ENCODE measurements at regions not wholly inside any gene's neighbourhood (a gene's known extent, or its start where the extent isn't known, plus 50 kb on each side); places are given as distances from the start of the nearest gene placed in this dataset.

GRCh38 chr3:5510300-5510699 lies 322.8 kb downstream of the EDEM1 start:
- Histone ChIP-seq H3K36me3 (replicated peaks) (no peaks in the 10 kb centered on the region), H3K27me3 (replicated peaks) (no peaks in the 10 kb centered on the region), H3K4me3 (ENCODE audit: low read depth, low read length) (no peak overlapping the region), H3K27ac (no peak overlapping the region)
- TF ChIP-seq, protein P1, sequence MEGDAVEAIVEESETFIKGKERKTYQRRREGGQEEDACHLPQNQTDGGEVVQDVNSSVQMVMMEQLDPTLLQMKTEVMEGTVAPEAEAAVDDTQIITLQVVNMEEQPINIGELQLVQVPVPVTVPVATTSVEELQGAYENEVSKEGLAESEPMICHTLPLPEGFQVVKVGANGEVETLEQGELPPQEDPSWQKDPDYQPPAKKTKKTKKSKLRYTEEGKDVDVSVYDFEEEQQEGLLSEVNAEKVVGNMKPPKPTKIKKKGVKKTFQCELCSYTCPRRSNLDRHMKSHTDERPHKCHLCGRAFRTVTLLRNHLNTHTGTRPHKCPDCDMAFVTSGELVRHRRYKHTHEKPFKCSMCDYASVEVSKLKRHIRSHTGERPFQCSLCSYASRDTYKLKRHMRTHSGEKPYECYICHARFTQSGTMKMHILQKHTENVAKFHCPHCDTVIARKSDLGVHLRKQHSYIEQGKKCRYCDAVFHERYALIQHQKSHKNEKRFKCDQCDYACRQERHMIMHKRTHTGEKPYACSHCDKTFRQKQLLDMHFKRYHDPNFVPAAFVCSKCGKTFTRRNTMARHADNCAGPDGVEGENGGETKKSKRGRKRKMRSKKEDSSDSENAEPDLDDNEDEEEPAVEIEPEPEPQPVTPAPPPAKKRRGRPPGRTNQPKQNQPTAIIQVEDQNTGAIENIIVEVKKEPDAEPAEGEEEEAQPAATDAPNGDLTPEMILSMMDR (IDR thresholded peaks at IDR 0.05; ENCODE audit: low read depth, low read length, missing control alignments) = no peak
- no peak for DNase-seq
- in situ Hi-C loops (cut with HindIII; ENCODE audit: low pct_ligation_motif_present, low sequenced_read_pairs) = no loop called here

DNA sequence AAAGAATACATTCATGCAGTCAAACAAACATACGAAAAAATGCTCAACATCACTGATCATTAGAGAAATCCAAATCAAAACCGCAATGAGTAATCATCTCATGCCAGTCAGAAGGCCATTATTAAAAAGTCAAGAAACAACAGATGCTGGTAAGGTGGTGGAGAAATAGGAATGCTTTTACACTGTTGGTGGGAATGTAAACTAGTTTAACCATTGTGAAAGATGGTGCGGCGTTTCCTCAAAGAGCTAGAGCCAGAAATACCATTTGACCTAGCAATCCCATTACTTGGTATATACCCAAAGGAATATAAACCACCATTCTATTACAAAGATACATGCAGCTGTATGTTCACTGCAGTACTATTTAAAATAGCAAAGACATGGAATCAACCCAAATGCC lies 330.4 kb downstream of the EDEM1 start:
- Histone ChIP-seq H3K4me3 (ENCODE audit: low read depth, low read length) (no peak overlapping the region), H3K27me3 (replicated peaks) (no peaks in the 10 kb centered on the region), H3K36me3 (replicated peaks) (no peaks in the 10 kb centered on the region), H3K27ac (no peak overlapping the region)
- DNase-seq = no peak
- in situ Hi-C loops (cut with HindIII; ENCODE audit: low pct_ligation_motif_present, low sequenced_read_pairs) = no loop called here
- TF ChIP-seq, protein P1 (IDR thresholded peaks at IDR 0.05; ENCODE audit: low read depth, low read length, missing control alignments) = no peak

GRCh38 chr3:5520237-5520636 lies 332.7 kb downstream of the EDEM1 start:
- Histone ChIP-seq H3K27me3 (replicated peaks) (no peaks in the 10 kb centered on the region), H3K4me3 (ENCODE audit: low read depth, low read length) (no peak overlapping the region), H3K36me3 (replicated peaks) (no peaks in the 10 kb centered on the region), H3K27ac (no peak overlapping the region)
- in situ Hi-C loops (cut with HindIII; ENCODE audit: low pct_ligation_motif_present, low sequenced_read_pairs) = no loop called here
- DNase-seq = no peak
- TF ChIP-seq, protein P1 (IDR thresholded peaks at IDR 0.05; ENCODE audit: low read depth, low read length, missing control alignments) = no peak

DNA sequence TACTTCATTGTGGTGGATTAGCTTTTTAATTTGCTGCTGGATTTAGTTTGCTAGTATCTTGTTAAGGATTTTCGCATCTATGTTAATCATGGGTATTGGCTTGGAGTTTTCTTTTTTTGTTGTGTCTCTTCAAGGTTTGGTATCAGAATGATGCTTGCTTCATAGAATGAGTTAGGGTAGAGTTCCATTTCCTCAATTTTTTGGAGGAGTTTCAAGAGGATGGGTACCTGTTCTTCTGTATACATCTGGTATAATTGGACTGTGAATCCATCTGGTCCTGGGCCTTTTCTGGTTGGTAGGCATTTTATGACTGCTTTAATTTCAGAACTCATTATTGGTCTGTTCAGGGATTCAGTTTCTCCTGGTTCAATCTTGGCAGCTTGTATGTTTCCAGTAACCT lies 335.6 kb downstream of the EDEM1 start:
- TF ChIP-seq, protein P1 (IDR thresholded peaks at IDR 0.05; ENCODE audit: low read depth, low read length, missing control alignments) = no peak
- no peak overlapping the region for H3K27ac ChIP-seq
- no peaks in the 10 kb centered on the region for H3K36me3 ChIP-seq (replicated peaks)
- no peak for DNase-seq
- no peaks in the 10 kb centered on the region for H3K27me3 ChIP-seq (replicated peaks)
- in situ Hi-C loops (cut with HindIII; ENCODE audit: low pct_ligation_motif_present, low sequenced_read_pairs) = no loop called here
- no peak overlapping the region for H3K4me3 ChIP-seq (ENCODE audit: low read depth, low read length)

GRCh38 chr3:5531039-5531438 lies 343.5 kb downstream of the EDEM1 start:
- TF ChIP-seq, protein P1 (IDR thresholded peaks at IDR 0.05; ENCODE audit: low read depth, low read length, missing control alignments) = no peak
- no peaks in the 10 kb centered on the region for H3K36me3 ChIP-seq (replicated peaks)
- DNase-seq = no peak
- H3K27ac ChIP-seq = no peak overlapping the region
- no peaks in the 10 kb centered on the region for H3K27me3 ChIP-seq (replicated peaks)
- H3K4me3 ChIP-seq (ENCODE audit: low read depth, low read length) = no peak overlapping the region
- in situ Hi-C loops (cut with HindIII; ENCODE audit: low pct_ligation_motif_present, low sequenced_read_pairs) = no loop called here

- no peaks in the 10 kb centered on the region for H3K36me3 ChIP-seq (replicated peaks)
- in situ Hi-C loops (cut with HindIII; ENCODE audit: low pct_ligation_motif_present, low sequenced_read_pairs) = no loop called here
- no peak for DNase-seq
- no peak overlapping the region for H3K4me3 ChIP-seq (ENCODE audit: low read depth, low read length)
- TF ChIP-seq, protein P1 (IDR thresholded peaks at IDR 0.05; ENCODE audit: low read depth, low read length, missing control alignments) = no peak
- no peaks in the 10 kb centered on the region for H3K27me3 ChIP-seq (replicated peaks)
- no peak overlapping the region for H3K27ac ChIP-seq
Observed at GRCh38 chr3:5531741-5532290, 344.3 kb downstream of the EDEM1 start.
